Inflammatory macrophage treated with lipopolysaccharide for 4 hours (primary cell): ENCODE measurements at regions not wholly inside any gene's neighbourhood (a gene's known extent, or its start where the extent isn't known, plus 50 kb on each side); places are given as distances from the start of the nearest gene placed in this dataset.
A peak's percentile ranks its signal among the peaks of the same experiment; 100 is the strongest.
"Not testable (repeated sequence)": the region's sequence is repeated elsewhere in the genome, so short reads cannot be mapped to it uniquely, and the experiment has no call there.

Experiments used
- DNase-seq: peaks from one replicate; pipeline ENCODE4 v3.0.0-alpha.2; 2020

DNA sequence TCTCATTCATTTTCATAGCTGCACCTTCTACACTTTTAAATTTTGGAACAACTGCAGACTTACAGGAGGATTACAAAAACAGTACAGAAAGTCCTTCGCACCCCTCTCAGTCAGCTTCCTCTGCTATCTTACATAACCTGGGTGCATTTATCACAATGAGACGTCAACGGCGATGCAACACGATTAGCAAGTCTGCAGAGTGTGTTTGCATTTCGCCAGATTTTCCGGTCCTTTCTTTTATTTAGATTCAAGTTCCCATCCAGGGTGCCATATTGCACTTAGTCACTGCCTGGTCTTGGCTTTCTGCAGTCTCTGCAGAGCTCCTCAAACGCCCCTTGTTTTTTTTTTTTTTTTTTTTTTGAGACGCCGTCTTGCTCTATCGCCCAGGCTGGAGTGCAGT lies 85.9 kb downstream of the ASMT start:
- DNase-seq: no peak

DNA sequence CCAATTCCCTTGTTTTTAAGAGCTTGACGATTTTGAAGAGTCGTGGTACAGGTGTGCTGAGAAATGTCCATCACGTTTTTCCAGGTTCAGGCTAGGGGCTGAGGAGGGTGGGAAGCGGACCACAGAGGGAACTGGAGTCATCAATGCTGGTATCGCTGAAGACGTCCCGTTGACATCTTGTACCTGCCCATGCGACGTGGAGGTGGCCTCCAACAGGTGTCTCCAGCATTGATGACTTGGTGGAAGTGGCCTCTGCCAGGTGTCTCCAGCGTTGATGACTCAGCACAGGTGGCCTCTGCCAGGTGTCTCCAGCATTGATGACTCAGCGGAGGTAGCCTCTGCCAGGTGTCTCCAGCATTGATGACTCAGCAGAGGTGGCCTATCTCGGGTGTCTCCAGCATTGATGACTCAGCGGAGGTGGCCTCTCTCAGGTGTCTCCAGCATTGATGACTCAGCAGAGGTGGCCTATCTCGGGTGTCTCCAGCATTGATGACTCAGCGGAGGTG lies 86.6 kb downstream of the ASMT start:
- DNase-seq: not testable (repeated sequence)

DNA sequence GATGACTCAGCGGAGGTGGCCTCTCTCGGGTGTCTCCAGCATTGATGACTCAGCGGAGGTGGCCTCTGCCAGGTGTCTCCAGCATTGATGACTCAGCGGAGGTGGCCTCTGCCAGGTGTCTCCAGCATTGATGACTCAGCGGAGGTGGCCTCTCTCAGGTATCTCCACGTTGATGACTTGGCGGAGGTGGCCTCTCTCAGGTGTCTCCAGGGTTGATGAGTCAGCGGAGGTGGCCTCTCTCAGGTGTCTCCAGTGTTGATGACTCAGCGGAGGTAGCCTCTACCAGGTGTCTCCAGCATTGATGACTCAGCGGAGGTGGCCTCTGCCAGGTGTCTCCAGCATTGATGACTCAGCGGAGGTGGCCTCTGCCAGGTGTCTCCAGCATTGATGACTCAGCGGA lies 87.3 kb downstream of the ASMT start:
- DNase-seq: not testable (repeated sequence)

DNA sequence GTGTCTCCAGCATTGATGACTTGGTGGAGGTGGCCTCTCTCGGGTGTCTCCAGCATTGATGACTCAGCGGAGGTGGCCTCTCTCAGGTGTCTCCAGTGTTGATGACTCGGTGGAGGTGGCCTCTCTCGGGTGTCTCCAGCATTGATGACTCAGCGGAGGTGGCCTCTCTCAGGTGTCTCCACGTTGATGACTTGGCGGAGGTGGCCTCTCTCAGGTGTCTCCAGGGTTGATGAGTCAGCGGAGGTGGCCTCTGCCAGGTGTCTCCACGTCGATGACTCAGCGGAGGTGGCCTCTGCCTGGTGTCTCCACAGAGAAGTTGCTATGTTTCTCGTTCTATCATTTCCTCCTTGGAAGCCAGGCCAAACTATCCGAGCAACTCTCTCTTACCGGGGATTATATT lies 87.7 kb downstream of the ASMT start:
- not testable (repeated sequence) for DNase-seq

DNA sequence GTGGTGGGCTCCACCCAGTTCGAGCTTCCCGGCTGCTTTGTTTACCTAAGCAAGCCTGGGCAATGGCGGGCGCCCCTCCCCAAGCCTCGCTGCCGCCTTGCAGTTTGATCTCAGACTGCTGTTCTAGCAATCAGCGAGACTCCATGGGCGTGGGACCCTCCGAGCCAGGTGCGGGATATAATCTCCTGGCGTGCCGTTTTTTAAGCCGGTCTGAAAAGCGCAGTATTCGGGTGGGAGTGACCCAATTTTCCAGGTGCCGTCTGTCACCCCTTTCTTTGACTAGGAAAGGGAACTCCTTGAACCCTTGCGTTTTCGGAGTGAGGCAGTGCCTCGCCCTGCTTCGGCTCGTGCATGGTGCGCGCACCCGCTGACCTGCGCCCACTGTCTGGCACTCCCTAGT lies 94.4 kb downstream of the ASMT start:
- not testable (repeated sequence) for DNase-seq

DNA sequence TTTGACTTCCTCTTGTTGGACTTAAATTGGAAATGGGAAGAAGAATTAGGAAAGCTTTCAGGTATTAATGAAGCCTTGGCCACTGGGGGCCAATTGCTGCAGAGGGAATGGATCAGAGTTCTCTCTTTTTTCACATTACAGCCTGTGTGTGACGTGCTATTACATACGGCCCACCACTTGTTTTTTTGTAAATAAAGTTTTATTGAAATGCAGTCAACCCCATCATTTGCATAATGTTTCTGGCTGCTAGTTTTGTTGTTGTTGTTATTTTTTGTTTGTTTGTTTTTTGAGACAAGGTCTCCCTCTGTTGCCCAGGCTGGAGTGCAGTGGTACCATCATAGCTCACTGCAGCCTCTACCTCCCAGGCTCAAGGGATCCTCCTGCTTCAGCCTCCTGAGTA lies 98.4 kb downstream of the ASMT start:
- no peak for DNase-seq

DNA sequence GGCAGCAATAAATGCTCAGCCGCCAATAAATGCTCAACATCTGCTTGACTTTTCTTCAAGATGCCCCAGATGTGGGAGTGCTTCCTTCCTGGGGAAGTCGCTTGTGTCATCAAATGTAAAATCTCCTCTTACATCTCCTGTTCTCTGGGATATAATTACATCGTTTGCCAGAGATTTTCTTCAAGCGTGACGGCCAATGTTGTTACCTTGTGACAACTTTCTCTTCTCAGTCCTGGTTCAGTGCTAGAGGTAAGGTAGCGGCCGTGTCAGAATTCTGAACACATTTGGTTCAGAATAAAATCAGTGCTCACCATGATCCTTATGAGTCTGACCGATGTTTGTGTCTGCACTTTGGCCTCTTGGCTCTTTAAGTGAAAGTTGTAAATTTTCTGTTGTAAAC lies 102.5 kb downstream of the ASMT start:
- no peak for DNase-seq

DNA sequence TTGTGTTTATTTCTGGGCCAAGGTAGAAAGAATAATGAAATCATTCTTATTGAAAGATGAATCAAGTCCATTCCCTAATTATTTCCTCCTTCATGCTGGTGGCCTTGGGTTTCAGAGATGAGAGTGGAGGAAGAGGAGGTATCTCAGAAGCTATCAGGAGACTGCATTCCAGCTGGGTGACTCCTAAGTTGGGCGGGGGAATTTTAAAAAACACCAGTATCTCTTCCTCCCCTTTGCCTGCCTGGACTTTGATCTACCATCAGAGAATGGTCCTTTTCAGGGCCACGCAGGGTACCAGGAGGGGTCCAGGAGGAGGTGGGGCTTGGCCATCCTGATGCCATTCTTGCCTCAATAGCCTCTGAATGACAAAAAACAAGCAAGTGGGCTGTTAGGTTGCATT lies 104.4 kb downstream of the ASMT start:
- DNase-seq: no peak

DNA sequence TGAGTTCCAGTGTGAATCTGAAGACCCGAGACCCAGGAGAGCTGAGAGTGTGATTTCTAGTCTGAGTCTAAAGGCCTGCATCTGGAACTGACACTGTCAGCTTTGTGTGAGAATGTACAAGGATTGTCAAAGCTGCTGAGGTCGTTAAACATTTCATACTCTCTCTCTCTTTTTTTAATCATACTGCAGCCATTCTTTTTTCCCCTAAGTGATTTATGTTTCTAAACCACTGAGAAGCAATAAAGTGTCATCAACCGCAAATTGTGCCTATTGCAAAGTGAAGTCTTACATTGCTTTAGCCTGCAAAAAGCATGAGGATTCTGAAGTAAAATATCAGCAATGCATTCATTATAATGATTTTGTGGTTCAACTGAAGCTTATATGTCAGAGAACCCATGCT lies 106.0 kb downstream of the ASMT start:
- DNase-seq: no peak

DNA sequence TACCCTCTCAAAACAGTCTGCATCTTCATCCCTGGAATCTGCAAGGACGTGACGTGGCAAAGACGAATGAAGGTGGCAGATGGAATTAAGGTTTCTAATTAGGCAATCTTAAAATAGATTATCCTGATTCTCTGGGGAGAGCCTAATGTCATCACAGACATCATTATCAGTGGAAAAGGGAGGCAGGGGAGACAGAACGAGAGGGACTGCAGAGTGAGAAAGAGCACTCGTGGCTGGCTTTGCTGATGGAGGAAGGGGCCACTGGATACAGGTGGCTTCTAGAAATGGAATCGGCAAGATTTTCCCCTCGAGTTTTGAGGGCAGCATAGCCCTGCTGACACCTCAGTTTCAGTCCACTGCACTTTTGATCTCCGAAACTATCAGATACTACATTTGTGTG lies 110.6 kb downstream of the ASMT start:
- DNase-seq: no peak

DNA sequence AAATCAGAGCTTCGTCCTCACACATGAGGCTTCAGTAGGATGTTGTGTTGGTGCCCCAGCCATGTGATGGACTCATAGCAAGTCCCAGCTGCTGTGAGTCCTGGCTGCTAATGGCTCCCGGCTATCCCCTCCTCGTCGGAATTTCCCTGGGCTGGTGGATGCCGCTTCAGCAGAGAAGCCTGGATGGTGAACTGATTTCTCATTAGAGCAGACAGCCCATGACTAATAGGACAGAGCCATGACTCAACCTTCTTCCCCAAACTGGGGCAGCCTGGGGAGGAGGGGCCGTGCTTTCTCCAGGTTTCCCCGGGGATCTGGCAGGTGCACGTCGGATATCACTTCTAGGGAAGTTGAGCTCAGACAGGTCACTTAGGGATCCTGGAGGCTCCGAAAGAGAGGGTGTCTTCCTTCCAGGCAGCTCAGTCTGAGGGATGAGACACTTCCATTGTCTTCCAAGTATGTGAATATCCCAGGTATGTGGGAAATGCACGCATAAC lies 112.7 kb downstream of the ASMT start:
- peak; percentile 35 for DNase-seq

DNA sequence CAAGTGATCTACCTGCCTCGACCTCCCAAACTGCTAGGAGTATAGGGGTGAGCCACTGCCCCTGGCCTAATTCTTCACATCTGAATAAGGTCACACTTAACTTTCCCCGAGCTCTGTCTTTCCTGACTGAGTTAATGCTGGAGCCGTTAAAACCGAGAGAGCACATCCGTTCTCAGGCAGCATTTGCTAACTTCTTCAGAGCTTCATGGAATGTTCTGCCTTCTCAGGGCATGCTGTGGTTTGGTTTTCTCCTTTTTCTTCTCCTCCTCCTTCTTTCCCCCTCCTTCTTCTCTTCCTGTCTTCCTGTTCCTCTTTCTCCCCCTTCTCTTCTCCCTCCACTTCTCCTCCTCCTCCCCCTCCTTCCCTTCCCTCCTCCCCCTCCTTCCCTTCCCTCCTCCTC lies 119.9 kb downstream of the ASMT start:
- DNase-seq: no peak

DNA sequence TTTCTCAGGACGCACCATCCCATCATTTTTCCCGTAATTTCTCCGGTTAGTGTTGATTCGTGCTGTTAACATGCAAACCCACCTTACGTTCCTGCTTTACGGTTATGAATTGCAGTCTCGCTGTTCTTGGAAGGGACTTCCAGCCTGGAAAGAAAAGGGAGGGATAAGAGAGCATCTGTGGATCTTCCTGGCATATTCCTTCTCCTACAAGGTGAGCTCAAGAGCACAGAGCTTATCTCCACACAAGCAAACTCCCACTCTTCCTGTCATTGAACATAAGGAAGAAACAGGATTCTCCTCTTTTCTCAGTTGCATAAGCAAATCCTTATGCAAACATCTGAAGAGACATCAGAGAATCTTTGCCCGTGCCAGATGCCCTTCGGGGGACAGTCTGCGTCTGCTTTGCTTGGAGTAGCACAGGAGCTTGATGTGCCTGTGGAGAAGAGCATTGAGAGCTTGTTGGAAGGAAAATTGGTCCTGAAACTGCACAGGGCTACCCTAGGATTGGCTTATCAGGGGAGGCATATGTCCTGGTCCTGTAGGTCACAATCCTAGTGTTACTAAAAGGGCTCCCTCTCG lies 127.0 kb downstream of the ASMT start:
- no peak for DNase-seq

DNA sequence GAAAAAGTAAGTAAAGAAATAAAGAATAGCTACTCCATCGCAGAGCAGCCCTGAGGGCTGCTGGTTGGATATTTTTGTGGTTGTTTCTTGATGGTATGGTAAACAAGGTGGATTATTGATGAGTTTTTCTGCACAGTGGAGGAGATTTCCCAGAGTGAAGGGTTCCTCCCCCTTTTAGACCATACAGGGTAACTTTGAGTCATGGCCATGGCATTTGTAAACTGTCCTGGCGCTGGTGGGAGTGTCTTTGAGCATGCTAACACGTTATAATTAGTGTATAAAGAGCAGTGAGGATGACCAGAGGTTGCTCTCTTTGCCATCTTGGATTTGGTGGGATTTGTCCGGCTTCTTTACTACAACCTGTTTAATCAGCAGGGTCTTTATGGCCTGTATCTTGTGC lies 128.2 kb downstream of the ASMT start:
- no peak for DNase-seq

DNA sequence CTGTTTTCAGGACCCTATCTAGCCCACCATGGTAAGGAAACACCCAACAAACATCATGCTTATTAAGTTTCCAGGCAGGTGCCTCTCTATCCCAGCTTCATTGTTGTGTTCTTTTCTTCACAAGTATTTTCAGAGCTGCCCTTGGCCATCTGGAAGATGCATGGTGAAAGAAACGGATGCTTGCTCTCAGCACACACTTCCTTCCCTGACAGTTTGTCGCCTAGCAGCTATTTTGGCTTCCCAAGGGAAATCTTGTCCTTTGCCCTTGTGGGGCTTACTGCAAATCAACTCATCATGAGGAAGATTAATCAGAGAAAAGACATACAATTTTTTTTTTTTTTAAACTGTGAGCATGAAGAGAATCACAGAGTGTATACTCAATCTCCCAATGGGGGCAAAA lies 128.8 kb downstream of the ASMT start:
- DNase-seq: no peak

DNA sequence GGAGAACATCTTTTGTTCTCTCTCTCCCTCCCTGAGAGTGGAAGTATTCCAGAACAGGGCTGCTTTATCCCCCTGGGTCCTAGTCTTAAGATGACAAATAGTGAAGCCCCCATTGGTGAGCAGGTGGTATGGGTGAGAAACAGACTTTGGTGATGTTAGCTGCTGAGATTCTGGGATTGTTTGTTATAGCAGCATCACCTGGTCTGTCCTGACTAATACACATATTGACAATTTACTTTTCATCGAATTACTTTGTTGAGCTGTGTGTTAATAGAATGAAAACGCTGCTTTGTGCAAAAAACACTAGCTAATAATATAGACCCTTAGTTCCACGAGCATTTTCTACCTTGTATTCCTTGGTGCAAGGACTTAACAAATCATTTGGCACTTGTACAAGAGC lies 133.5 kb downstream of the ASMT start:
- DNase-seq: no peak

DNA sequence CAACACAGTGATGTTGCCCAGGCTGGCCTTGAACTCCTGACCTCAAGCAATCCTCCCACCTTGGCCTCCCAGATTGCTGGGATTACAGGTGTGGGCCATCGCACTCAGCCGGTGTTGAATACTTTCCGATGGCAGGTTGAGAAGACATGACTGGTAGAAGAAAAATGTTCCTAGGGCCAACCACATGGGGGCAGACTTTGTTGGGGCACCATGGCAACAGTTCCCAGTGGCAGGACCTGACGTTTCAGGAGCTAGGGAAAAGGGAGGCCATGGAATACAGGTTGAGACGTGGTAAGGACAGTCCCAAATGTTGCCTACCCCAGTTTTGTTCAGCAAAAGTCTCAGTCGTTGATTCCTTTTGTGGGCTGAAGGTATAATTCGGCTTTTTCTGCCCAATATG lies 134.6 kb downstream of the ASMT start:
- no peak for DNase-seq

DNA sequence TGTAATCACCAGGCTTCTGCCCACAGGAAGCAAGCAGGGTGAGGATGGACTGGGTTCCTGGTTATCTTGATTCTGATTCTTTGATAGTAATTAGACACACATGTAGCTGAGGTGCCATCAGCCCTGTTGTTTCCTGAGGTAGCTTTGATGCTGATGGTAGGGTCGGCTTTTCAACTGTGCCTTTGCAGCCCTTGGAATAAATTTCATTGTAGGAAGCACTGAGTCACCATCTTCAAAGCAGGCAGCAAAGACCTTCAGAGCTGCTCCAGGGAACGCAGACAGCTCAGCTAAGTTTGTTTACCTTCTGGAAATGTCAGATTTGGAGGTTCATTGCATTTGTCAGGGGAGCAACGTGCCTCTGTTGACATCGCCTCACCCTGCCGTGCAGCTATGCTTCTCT lies 135.4 kb downstream of the ASMT start:
- no peak for DNase-seq

DNA sequence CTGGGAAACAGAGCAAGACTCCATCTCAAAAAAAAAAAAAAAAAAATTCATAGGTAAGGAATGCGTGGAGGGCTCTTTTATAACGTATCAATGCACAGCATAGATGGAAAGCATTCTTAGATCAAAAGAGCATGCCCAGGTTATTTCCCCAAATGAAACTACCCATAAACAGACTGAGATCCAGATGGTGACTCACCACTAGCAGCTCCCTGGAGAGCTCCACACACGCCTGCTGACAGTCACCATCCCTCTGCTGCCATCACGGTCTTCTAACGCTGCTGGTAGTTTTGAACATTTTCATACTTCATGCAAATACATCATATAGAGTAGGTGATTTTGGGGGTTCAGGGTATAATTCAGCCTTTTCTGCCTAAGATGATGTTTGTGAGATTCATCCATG lies 136.9 kb downstream of the ASMT start:
- no peak for DNase-seq

DNA sequence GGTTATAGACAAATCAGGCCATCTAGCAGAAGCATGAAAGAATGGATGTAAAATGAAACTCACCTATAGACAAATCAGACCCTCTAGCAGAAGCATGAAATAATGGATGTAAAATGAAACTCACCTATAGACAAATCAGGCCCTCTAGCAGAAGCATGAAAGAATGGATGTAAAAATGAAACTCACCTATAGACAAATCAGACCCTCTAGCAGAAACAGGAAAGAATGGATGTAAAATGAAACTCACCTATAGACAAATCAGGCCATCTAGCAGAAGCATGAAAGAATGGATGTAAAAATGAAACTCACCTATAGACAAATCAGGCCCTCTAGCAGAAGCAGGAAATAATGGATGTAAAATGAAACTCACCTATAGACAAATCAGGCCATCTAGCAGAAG lies 137.9 kb downstream of the ASMT start:
- not testable (repeated sequence) for DNase-seq

DNA sequence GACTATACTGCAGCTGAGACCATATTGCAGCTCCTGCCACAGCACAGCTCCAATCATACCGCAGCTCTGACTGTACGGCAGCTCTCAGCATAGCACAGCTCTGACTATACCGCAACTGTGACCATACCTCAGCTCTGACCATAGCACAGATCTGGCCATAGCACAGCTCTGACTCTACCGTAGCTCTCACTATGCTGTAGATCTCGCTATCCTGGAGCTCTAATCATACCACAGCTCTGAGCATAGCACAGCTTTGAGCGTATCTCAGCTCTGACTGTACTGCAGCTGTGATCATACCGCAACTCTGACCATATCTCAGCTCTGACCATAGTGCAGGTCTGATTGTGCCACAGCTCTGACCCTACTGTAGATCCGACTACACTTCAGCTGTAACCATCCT lies 139.2 kb downstream of the ASMT start:
- DNase-seq: no peak

DNA sequence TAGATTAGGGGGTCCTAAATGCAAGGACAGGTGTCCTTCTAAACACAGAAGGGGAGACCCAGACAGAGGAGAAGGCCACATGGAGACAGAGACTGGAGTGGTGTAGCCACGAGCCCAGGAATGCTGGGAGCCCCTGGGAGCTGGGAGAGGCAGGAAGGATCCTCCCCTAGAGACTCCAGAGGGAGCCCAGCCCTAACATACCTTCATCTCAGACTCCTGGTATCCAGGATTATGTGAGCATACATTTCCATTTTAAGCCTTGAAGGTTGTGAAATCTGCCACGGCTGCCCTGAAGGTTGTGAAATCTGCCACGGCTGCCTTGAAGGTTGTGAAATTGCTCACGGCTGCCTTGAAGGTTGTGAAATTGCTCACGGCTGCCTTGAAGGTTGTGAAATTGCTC lies 148.4 kb downstream of the ASMT start:
- no peak for DNase-seq

DNA sequence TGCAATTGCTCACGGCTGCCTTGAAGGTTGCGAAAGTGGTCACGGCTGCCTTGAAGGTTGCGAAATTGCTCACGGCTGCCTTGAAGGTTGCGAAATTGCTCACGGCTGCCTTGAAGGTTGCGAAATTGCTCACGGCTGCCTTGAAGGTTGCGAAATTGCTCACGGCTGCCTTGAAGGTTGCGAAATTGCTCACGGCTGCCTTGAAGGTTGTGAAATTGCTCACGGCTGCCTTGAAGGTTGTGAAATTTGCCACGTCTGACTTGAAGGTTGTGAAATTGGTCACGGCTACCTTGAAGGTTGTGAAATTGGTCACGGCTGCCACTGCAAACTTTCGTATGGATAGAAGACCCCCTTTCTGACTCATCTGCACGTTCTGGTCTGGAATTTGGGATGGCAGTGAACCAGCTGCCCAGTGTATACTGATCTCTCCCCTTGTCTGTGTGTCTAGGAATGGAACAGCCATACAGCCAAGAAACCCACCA lies 150.1 kb downstream of the ASMT start:
- DNase-seq: not testable (repeated sequence)

DNA sequence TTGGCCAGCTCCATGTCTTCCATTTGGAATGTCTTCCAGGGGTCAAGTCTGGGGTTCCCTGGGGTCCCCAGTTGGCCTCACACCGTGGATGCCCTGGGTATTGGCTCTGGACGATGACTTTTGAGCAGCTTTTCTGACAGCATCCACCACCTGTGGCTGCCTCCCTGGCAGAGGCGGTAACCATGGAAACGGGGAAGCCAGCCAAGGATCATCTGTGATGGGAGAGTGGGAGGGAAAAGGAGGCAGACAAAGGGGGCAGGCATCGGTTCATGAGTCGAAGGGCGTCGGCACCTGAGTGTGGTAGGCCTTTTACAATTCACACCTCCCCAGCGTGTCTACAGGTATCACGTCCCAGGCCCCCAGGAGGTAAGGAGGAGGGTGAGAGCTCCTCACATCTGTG lies 152.2 kb downstream of the ASMT start:
- DNase-seq: no peak

DNA sequence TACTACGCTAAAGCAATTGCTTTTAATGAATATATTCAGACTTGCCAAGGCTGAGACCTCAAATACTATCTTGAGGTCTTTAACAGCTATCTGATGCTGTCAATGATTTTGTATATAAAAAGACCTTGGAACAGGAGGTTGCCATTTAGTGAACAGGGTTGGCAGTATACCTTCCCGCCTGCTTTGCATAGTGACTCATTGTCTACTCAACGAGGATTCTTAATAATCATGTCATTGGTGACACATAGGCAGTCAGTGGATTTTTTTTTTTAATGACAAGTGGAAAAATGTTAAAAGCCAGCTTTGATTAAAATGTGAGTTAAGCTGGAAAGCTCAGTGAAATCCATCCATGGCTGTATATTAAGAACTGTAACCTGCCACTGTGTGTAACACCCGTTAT lies 164.0 kb downstream of the ASMT start:
- DNase-seq: no peak
